Caco-2 (cell line): ENCODE measurements at regions not wholly inside any gene's neighbourhood (a gene's known extent, or its start where the extent isn't known, plus 50 kb on each side); places are given as distances from the start of the nearest gene placed in this dataset.

Source experiments
- BruUV-seq: library from RNA; stranded (reverse); fragments of 400-500 nt; replicated peaks from 2 replicates; lab custom pipeline; 2021; lab: Mats Ljungman, UMichigan
- CTCF ChIA-PET: fragments of 300-600 bp; sonication (Branson Sonifier 250); formaldehyde crosslinking; loops from one replicate; lab custom pipeline; 2022; ENCODE audit warnings: antibody characterized with exemption; lab: Charles Lee
- POLR2A ChIA-PET: fragments of 300-600 bp; sonication (Branson Sonifier 250); formaldehyde crosslinking; loops from one replicate; lab custom pipeline; 2022; ENCODE audit warnings: antibody characterized with exemption; lab: Charles Lee
- DNase-seq, 2 experiments: peaks; one replicate each; pipeline versions ENCODE4 v3.0.0 to v3.0.0-alpha.2; 2020 to 2022
- H3K27me3 ChIP-seq: replicated peaks from 2 replicates; pipeline ENCODE4 v1.6.0; 2011; ENCODE audit warnings: low read length; ENCODE audit not compliant: control insufficient read depth, insufficient read depth
- H3K36me3 ChIP-seq: 2 replicates; pipeline ENCODE4 v1.5.1; 2011; ENCODE audit warnings: low read length; ENCODE audit not compliant: control insufficient read depth, insufficient read depth
- H3K4me1 ChIP-seq: fragments of 250-450 bp; sonication (Bioruptor Pico); 2 replicates; pipeline ENCODE4 v1.5.1; 2020; ENCODE audit warnings: mild to moderate bottlenecking
- H3K4me3 ChIP-seq: 2 replicates; pipeline ENCODE4 v1.5.1; 2011; ENCODE audit warnings: low read depth, mild to moderate bottlenecking, control low read depth, low read length
- H3K9me3 ChIP-seq: fragments of 250-450 bp; sonication (Bioruptor Pico); 2 replicates; pipeline ENCODE4 v1.5.1; 2020; ENCODE audit warnings: mild to moderate bottlenecking, moderate library complexity
- H3K27ac Mint-ChIP-seq: one replicate; pipeline ENCODE4 v1.8.0; 2022; ENCODE audit warnings: mixed read lengths; ENCODE audit not compliant: unreplicated experiment
- H3K27me3 Mint-ChIP-seq: one replicate; pipeline ENCODE4 v1.8.0; 2022; ENCODE audit warnings: mixed read lengths; ENCODE audit not compliant: insufficient read depth, unreplicated experiment
- H3K36me3 Mint-ChIP-seq: one replicate; pipeline ENCODE4 v1.8.0; 2022; ENCODE audit warnings: mild to moderate bottlenecking, mixed read lengths; ENCODE audit not compliant: insufficient read depth, unreplicated experiment
- H3K4me1 Mint-ChIP-seq: one replicate; pipeline ENCODE4 v1.8.0; 2022; ENCODE audit warnings: low read depth, mixed read lengths; ENCODE audit not compliant: unreplicated experiment
- H3K4me3 Mint-ChIP-seq: one replicate; pipeline ENCODE4 v1.8.0; 2022; ENCODE audit warnings: mild to moderate bottlenecking, moderate library complexity, mixed read lengths; ENCODE audit not compliant: unreplicated experiment
- H3K9me3 Mint-ChIP-seq: one replicate; pipeline ENCODE4 v1.8.0; 2022; ENCODE audit warnings: mixed read lengths; ENCODE audit not compliant: unreplicated experiment
- intact Hi-C: fragments of 100-400 bp; cut with micrococcal nuclease; formaldehyde crosslinking; loops from one replicate; pipeline ENCODE4 v1.10.0; 2022; ENCODE audit not compliant: unreplicated experiment
- TF ChIP-seq, protein P1 (sequence below), 2 experiments: fragments of 200-600 bp in 1 of 2; IDR thresholded peaks; 1 replicate in 1 of 2; 2 replicates in 1 of 2; pipeline versions ENCODE4 v1.5.1 to v1.8.0; 2011 to 2022; ENCODE audit warnings: antibody characterized with exemption in 1 of 2, control low read depth in 1 of 2, inconsistent platforms in 1 of 2, low read depth in 1 of 2, low read length in 1 of 2, mild to moderate bottlenecking in 1 of 2, moderate library complexity in 1 of 2; ENCODE audit not compliant: insufficient read depth in 1 of 2, severe bottlenecking in 1 of 2, unreplicated experiment in 1 of 2

GRCh38 chr15:93291380-93291779, 202.4 kb upstream of the RGMA start:
- Histone ChIP-seq H3K27me3 (no peaks in the 10 kb centered on the region), H3K9me3 (no peaks in the 10 kb centered on the region), H3K36me3 (no peaks in the 10 kb centered on the region), H3K4me1 (no peaks in the 10 kb centered on the region), H3K4me3 (no peak overlapping the region)
- Mint-ChIP-seq H3K9me3 (no peaks in the 10 kb centered on the region), H3K4me3 (no peak overlapping the region), H3K27ac (no peak overlapping the region), H3K27me3 (peaks cover 11% of the 10 kb centered on the region), H3K36me3 (no peaks in the 10 kb centered on the region), H3K4me1 (no peaks in the 10 kb centered on the region)
- TF ChIP-seq, protein P1, sequence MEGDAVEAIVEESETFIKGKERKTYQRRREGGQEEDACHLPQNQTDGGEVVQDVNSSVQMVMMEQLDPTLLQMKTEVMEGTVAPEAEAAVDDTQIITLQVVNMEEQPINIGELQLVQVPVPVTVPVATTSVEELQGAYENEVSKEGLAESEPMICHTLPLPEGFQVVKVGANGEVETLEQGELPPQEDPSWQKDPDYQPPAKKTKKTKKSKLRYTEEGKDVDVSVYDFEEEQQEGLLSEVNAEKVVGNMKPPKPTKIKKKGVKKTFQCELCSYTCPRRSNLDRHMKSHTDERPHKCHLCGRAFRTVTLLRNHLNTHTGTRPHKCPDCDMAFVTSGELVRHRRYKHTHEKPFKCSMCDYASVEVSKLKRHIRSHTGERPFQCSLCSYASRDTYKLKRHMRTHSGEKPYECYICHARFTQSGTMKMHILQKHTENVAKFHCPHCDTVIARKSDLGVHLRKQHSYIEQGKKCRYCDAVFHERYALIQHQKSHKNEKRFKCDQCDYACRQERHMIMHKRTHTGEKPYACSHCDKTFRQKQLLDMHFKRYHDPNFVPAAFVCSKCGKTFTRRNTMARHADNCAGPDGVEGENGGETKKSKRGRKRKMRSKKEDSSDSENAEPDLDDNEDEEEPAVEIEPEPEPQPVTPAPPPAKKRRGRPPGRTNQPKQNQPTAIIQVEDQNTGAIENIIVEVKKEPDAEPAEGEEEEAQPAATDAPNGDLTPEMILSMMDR (IDR thresholded peaks at IDR 0.05; ENCODE audit: insufficient read depth in 1 of 2, low read depth in 1 of 2, low read length in 1 of 2, severe bottlenecking in 1 of 2, unreplicated experiment in 1 of 2), result no peak
- intact Hi-C loops, result no loop called here
- ChIA-PET CTCF (interaction anchor here (0.6 kb wide), 1 partner anchor 409 kb away, joined by 3 read pairs; no protein-coding TSS in a partner anchor), POLR2A (no interaction called here)
- BruUV-seq, result no TSS peak
- no peak for DNase-seq

- no peaks in the 10 kb centered on the region for H3K4me1 Mint-ChIP-seq
- Histone ChIP-seq H3K9me3 (no peaks in the 10 kb centered on the region), H3K4me1 (no peaks in the 10 kb centered on the region), H3K27me3 (no peaks in the 10 kb centered on the region), H3K36me3 (no peaks in the 10 kb centered on the region), H3K4me3 (no peak overlapping the region)
- peaks cover 11% of the 10 kb centered on the region for H3K27me3 Mint-ChIP-seq
- DNase-seq, result no peak
- no peaks in the 10 kb centered on the region for H3K36me3 Mint-ChIP-seq
- intact Hi-C loops, result no loop called here
- H3K4me3 Mint-ChIP-seq, result no peak overlapping the region
- CTCF ChIA-PET, result no interaction called here
- BruUV-seq, result no TSS peak
- no peaks in the 10 kb centered on the region for H3K9me3 Mint-ChIP-seq
- TF ChIP-seq, protein P1 (IDR thresholded peaks at IDR 0.05; ENCODE audit: insufficient read depth in 1 of 2, low read depth in 1 of 2, low read length in 1 of 2, severe bottlenecking in 1 of 2, unreplicated experiment in 1 of 2), result no peak
- POLR2A ChIA-PET, result no interaction called here
- H3K27ac Mint-ChIP-seq, result no peak overlapping the region
Measured at GRCh38 chr15:93290618-93290946, 201.6 kb upstream of the RGMA start.

DNA sequence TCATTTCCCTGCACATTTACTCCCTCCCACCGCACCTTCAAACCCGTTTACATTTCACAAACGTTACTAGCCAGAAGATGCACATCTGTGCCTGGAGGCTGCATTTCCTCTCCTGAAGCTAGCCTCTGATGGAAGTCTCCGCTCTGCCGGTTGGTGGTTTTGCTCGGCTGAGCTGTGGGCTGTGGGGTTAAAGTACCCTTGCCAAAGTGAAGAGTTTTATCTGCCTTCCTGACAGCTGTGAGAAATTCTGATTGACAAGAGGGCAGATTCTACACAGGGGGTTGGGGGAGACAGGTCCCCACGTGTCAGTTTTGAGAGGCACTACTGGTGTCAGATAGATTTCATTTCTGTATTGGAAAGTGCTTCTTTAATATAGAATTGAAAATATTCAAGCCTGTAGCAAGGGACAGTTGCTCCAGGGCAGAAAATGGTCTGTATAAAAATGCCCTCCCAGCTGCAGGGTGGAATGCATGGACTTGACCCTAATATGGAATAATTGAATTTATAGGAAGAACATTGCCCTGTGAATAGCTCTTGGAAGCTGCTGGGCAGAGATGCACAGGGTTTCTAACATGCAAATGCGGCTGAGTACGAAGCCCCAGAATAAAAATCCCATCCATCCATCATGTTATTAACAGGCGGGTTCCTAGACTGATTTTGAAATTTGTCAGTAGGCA, 201.1 kb upstream of the RGMA start:
- Mint-ChIP-seq H3K4me3 (no peak overlapping the region), H3K36me3 (no peaks in the 10 kb centered on the region), H3K27ac (no peak overlapping the region), H3K9me3 (no peaks in the 10 kb centered on the region), H3K27me3 (peaks cover 11% of the 10 kb centered on the region), H3K4me1 (no peaks in the 10 kb centered on the region)
- no peaks in the 10 kb centered on the region for H3K9me3 ChIP-seq
- TF ChIP-seq, protein P1 (IDR thresholded peaks at IDR 0.05; ENCODE audit: insufficient read depth in 1 of 2, low read depth in 1 of 2, low read length in 1 of 2, severe bottlenecking in 1 of 2, unreplicated experiment in 1 of 2), result no peak
- no peak overlapping the region for H3K4me3 ChIP-seq
- H3K27me3 ChIP-seq, result no peaks in the 10 kb centered on the region
- POLR2A ChIA-PET, result no interaction called here
- CTCF ChIA-PET, result no interaction called here
- DNase-seq, result no peak
- BruUV-seq, result no TSS peak
- no peaks in the 10 kb centered on the region for H3K4me1 ChIP-seq
- H3K36me3 ChIP-seq, result no peaks in the 10 kb centered on the region
- intact Hi-C loops, result no loop called here
